K562 (cell line): ENCODE measurements at regions not wholly inside any gene's neighbourhood (a gene's known extent, or its start where the extent isn't known, plus 50 kb on each side); places are given as distances from the start of the nearest gene placed in this dataset.

ENCODE experiments used
- ATAC-seq: fragments of 200-7000 bp; cut with Tn5 transposase; 3 replicates; pipeline ENCODE4 v1.9.1; 2020; ENCODE audit warnings: moderate library complexity
- BruUV-seq: library from RNA; stranded (reverse); fragments of 400-500 nt; replicated peaks from 2 replicates; lab custom pipeline; 2021; lab: Mats Ljungman, UMichigan
- CTCF ChIA-PET: fragments of 300-600 bp; formaldehyde crosslinking; extraction: SDS; loops from one replicate; lab custom pipeline; 2021; ENCODE audit warnings: low intra/inter-chr PET ratio; lab: Yijun Ruan, JAX
- POLR2A ChIA-PET: fragments of 300-600, 350-650 bp; sonication (Branson Sonifier 250); formaldehyde crosslinking; extraction: SDS; loops from one replicate; lab custom pipeline; 2021; ENCODE audit warnings: antibody characterized with exemption, inconsistent platforms; lab: Yijun Ruan, JAX
- DNase-seq, 4 experiments: peaks; one replicate each; pipeline versions ENCODE4 v3.0.0 to v3.0.0-alpha.2; 2011 to 2018; ENCODE audit warnings: low spot score in 3 of 4, mixed read lengths in 3 of 4; ENCODE audit errors: extremely low read depth in 1 of 4
- FAIRE-seq: peaks from 2 replicates; lab custom pipeline; 2011; peaks lifted over from hg19 to GRCh38; lab: Jason Lieb, UNC
- H2AFZ ChIP-seq: 2 replicates; pipeline ENCODE4 v1.6.0; 2011; ENCODE audit warnings: low read depth, low read length, control low read depth, inconsistent platforms
- H3K27ac ChIP-seq: fragments of 200-600 bp; 3 replicates; pipeline ENCODE4 v1.8.0; 2011; ENCODE audit warnings: low read depth, mild to moderate bottlenecking, control low read depth, inconsistent platforms, low read length, moderate library complexity, mixed read lengths; ENCODE audit errors: extremely low read depth
- H3K27me3 ChIP-seq, 2 experiments: fragments of 300-600 bp in 1 of 2; 2 replicates in 1 of 2; 3 replicates in 1 of 2; pipeline versions ENCODE4 v1.6.0 to v1.8.0; 2011; ENCODE audit warnings: inconsistent platforms in 2 of 2, low read length in 2 of 2, mild to moderate bottlenecking in 1 of 2, mixed read lengths in 1 of 2, moderate library complexity in 1 of 2; ENCODE audit not compliant: control insufficient read depth in 2 of 2, insufficient read depth in 2 of 2
- H3K36me3 ChIP-seq: fragments of 300-600 bp; 3 replicates; pipeline ENCODE4 v1.8.0; 2011; ENCODE audit warnings: mild to moderate bottlenecking, low read length, inconsistent platforms; ENCODE audit not compliant: control insufficient read depth, insufficient read depth
- H3K4me1 ChIP-seq, 2 experiments: fragments of 200-600 bp in 1 of 2; replicated peaks in 1 of 2; 2 replicates in 1 of 2; 3 replicates in 1 of 2; pipeline versions ENCODE4 v1.5.1 to v1.8.0; 2011; ENCODE audit warnings: inconsistent platforms in 2 of 2, low read length in 2 of 2, mild to moderate bottlenecking in 1 of 2, mixed read lengths in 1 of 2, moderate library complexity in 1 of 2; ENCODE audit not compliant: control insufficient read depth in 2 of 2, insufficient read depth in 2 of 2
- H3K4me2 ChIP-seq: 2 replicates; pipeline ENCODE4 v1.6.1; 2011; ENCODE audit warnings: low read length, control low read depth, inconsistent platforms, mixed read lengths; ENCODE audit not compliant: insufficient read depth
- H3K4me3 ChIP-seq: fragments of 200-600 bp; sonication (generic), shearing (Covaris generic); 2 replicates; pipeline ENCODE4 v1.5.1; 2016; ENCODE audit warnings: control low read depth, inconsistent platforms
- H3K79me2 ChIP-seq: fragments of 200-600 bp; 3 replicates; pipeline ENCODE4 v1.8.0; 2011; ENCODE audit warnings: low read length, inconsistent platforms; ENCODE audit not compliant: control insufficient read depth, insufficient read depth
- H3K9ac ChIP-seq, 2 experiments: 2 replicates each; pipeline versions ENCODE4 v1.6.0 to v1.6.1; 2011; ENCODE audit warnings: low read depth in 2 of 2, low read length in 2 of 2, control low read depth in 1 of 2, inconsistent platforms in 1 of 2, mild to moderate bottlenecking in 1 of 2, mixed read lengths in 1 of 2; ENCODE audit not compliant: insufficient read depth in 1 of 2
- H3K9me1 ChIP-seq: one replicate; pipeline ENCODE4 v1.6.0; 2011; ENCODE audit warnings: inconsistent platforms, mild to moderate bottlenecking, low read length, moderate library complexity; ENCODE audit not compliant: control insufficient read depth, insufficient read depth
- H3K9me3 ChIP-seq: replicated peaks from 2 replicates; pipeline ENCODE4 v1.5.1; 2011; ENCODE audit warnings: low read depth, low read length, inconsistent platforms; ENCODE audit not compliant: control insufficient read depth, insufficient read depth
- H4K20me1 ChIP-seq: replicated peaks from 2 replicates; pipeline ENCODE4 v1.6.1; 2011; ENCODE audit warnings: low read length, inconsistent platforms, mixed read lengths; ENCODE audit not compliant: control insufficient read depth, insufficient read depth
- POLR2A ChIP-seq: fragments of 450-650 bp; conservative IDR thresholded peaks from 2 replicates; pipeline ENCODE4 v1.6.1; 2016
- PTRF ChIP-seq: fragments of 450-650 bp; IDR thresholded peaks from 2 replicates; pipeline ENCODE4 v1.6.1; 2016; ENCODE audit warnings: mild to moderate bottlenecking, missing genetic modification characterization, missing compliant biosample characterization
- RBM34 ChIP-seq: fragments of 200-400 bp; formaldehyde crosslinking; IDR thresholded peaks from 2 replicates; pipeline ENCODE4 v1.6.1; 2018; ENCODE audit warnings: low read length, borderline replicate concordance; ENCODE audit not compliant: insufficient read depth
- ZNF174 ChIP-seq: fragments of 250-450 bp; sonication (Bioruptor Pico); IDR thresholded peaks from 2 replicates; pipeline ENCODE4 v1.4.0; 2020; ENCODE audit warnings: mild to moderate bottlenecking
- ZNF217 ChIP-seq: sonication (generic); formaldehyde crosslinking; IDR thresholded peaks from 2 replicates; pipeline ENCODE4 v1.8.0; 2022; ENCODE audit warnings: mild to moderate bottlenecking, missing genetic modification reagents
- ZNF785 ChIP-seq: fragments of 250-450 bp; sonication (Bioruptor Pico); IDR thresholded peaks from 2 replicates; pipeline ENCODE4 v1.4.0; 2020; ENCODE audit warnings: mild to moderate bottlenecking
- WGBS: fragments of 100-300 bp; shearing (Covaris generic); methylation state at CpG from one replicate; pipeline ENCODE4 v1.1.6; 2016; ENCODE audit warnings: low coverage, mixed read lengths; ENCODE audit not compliant: insufficient coverage; ENCODE audit errors: missing lambda C conversion rate; 5-methylcytosine and 5-hydroxymethylcytosine counted together
- in situ Hi-C: fragments of 300-500 bp; cut with MboI; formaldehyde crosslinking; loops from 4 replicates; pipeline ENCODE4 v1.15.0; 2018; ENCODE audit warnings: inconsistent platforms, mixed read lengths
- intact Hi-C: fragments of 100-400 bp; cut with micrococcal nuclease; formaldehyde crosslinking; loops from 2 replicates; pipeline ENCODE4 v1.14.2; 2022
- TF ChIP-seq, protein P1 (sequence below): fragments of 450-650 bp; IDR thresholded peaks from 2 replicates; pipeline ENCODE4 v1.6.1; 2016; ENCODE audit warnings: low read depth
- TF ChIP-seq, protein P2 (sequence below): fragments of 450-650 bp; IDR thresholded peaks from 2 replicates; pipeline ENCODE4 v1.6.1; 2016
- TF ChIP-seq, protein P3 (sequence below): fragments of 250-450 bp; sonication (Bioruptor Pico); IDR thresholded peaks from 2 replicates; pipeline ENCODE4 v1.5.0; 2021; ENCODE audit warnings: mild to moderate bottlenecking, moderate library complexity

GRCh38 chr2:188784269-188784762 is 189.9 kb upstream of the COL3A1 start (continued):
- TF ChIP-seq, protein P1, sequence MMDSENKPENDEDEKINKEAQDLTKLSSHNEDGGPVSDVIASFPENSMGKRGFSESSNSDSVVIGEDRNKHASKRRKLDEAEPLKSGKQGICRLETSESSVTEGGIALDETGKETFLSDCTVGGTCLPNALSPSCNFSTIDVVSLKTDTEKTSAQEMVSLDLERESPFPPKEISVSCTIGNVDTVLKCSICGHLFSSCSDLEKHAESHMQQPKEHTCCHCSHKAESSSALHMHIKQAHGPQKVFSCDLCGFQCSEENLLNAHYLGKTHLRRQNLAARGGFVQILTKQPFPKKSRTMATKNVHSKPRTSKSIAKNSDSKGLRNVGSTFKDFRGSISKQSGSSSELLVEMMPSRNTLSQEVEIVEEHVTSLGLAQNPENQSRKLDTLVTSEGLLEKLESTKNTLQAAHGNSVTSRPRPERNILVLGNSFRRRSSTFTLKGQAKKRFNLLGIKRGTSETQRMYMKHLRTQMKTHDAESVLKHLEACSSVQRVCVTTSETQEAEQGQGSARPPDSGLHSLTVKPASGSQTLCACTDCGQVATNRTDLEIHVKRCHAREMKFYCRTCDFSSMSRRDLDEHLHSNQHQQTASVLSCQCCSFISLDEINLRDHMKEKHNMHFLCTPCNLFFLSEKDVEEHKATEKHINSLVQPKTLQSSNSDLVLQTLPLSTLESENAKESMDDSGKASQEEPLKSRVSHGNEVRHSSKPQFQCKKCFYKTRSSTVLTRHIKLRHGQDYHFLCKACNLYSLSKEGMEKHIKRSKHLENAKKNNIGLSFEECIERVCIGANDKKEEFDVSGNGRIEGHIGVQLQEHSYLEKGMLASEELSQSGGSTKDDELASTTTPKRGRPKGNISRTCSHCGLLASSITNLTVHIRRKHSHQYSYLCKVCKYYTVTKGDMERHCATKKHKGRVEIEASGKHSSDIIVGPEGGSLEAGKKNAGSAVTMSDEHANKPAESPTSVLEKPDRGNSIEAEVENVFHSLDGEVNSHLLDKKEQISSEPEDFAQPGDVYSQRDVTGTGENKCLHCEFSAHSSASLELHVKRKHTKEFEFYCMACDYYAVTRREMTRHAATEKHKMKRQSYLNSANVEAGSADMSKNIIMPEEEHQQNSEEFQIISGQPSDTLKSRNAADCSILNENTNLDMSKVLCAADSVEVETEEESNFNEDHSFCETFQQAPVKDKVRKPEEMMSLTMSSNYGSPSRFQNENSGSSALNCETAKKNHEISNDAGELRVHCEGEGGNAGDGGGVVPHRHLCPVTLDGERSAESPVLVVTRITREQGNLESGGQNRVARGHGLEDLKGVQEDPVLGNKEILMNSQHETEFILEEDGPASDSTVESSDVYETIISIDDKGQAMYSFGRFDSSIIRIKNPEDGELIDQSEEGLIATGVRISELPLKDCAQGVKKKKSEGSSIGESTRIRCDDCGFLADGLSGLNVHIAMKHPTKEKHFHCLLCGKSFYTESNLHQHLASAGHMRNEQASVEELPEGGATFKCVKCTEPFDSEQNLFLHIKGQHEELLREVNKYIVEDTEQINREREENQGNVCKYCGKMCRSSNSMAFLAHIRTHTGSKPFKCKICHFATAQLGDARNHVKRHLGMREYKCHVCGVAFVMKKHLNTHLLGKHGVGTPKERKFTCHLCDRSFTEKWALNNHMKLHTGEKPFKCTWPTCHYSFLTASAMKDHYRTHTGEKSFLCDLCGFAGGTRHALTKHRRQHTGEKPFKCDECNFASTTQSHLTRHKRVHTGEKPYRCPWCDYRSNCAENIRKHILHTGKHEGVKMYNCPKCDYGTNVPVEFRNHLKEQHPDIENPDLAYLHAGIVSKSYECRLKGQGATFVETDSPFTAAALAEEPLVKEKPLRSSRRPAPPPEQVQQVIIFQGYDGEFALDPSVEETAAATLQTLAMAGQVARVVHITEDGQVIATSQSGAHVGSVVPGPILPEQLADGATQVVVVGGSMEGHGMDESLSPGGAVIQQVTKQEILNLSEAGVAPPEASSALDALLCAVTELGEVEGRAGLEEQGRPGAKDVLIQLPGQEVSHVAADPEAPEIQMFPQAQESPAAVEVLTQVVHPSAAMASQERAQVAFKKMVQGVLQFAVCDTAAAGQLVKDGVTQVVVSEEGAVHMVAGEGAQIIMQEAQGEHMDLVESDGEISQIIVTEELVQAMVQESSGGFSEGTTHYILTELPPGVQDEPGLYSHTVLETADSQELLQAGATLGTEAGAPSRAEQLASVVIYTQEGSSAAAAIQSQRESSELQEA = no peak
- TF ChIP-seq, all 486 proteins: peak for 0

- POLR2A ChIA-PET = no interaction called here
- H3K9ac ChIP-seq = no peak overlapping the region
- H3K36me3 ChIP-seq = no peaks in the 10 kb centered on the region
- no peak overlapping the region for H3K27ac ChIP-seq
- H2AFZ ChIP-seq = no peak overlapping the region
- ATAC-seq = no peak
- WGBS = 5% methylated on average over 2 of the region's 2 CpGs
- intact Hi-C loops (no loop called here), in situ Hi-C loops (no loop called here)
- no peaks in the 10 kb centered on the region for H3K79me2 ChIP-seq
- no peaks in the 10 kb centered on the region for H3K27me3 ChIP-seq
- H4K20me1 ChIP-seq = no peaks in the 10 kb centered on the region
- no peak for FAIRE-seq
- H3K4me1 ChIP-seq = no peaks in the 10 kb centered on the region
- H3K4me2 ChIP-seq = no peak overlapping the region
- H3K4me3 ChIP-seq = no peak overlapping the region
- no peak for DNase-seq
- no peaks in the 10 kb centered on the region for H3K9me1 ChIP-seq
- no peaks in the 10 kb centered on the region for H3K9me3 ChIP-seq
- no TSS peak for BruUV-seq
- CTCF ChIA-PET = no interaction called here
- TF ChIP-seq ZNF217 (CRISPR knock-in tag) (no peak), ZNF174 (CRISPR knock-in tag) (no peak), PTRF (no peak), POLR2A (no peak), RBM34 (no peak), ZNF785 (CRISPR knock-in tag) (no peak)
- TF ChIP-seq, protein P2, sequence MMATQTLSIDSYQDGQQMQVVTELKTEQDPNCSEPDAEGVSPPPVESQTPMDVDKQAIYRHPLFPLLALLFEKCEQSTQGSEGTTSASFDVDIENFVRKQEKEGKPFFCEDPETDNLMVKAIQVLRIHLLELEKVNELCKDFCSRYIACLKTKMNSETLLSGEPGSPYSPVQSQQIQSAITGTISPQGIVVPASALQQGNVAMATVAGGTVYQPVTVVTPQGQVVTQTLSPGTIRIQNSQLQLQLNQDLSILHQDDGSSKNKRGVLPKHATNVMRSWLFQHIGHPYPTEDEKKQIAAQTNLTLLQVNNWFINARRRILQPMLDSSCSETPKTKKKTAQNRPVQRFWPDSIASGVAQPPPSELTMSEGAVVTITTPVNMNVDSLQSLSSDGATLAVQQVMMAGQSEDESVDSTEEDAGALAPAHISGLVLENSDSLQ = no peak
- TF ChIP-seq, protein P3, sequence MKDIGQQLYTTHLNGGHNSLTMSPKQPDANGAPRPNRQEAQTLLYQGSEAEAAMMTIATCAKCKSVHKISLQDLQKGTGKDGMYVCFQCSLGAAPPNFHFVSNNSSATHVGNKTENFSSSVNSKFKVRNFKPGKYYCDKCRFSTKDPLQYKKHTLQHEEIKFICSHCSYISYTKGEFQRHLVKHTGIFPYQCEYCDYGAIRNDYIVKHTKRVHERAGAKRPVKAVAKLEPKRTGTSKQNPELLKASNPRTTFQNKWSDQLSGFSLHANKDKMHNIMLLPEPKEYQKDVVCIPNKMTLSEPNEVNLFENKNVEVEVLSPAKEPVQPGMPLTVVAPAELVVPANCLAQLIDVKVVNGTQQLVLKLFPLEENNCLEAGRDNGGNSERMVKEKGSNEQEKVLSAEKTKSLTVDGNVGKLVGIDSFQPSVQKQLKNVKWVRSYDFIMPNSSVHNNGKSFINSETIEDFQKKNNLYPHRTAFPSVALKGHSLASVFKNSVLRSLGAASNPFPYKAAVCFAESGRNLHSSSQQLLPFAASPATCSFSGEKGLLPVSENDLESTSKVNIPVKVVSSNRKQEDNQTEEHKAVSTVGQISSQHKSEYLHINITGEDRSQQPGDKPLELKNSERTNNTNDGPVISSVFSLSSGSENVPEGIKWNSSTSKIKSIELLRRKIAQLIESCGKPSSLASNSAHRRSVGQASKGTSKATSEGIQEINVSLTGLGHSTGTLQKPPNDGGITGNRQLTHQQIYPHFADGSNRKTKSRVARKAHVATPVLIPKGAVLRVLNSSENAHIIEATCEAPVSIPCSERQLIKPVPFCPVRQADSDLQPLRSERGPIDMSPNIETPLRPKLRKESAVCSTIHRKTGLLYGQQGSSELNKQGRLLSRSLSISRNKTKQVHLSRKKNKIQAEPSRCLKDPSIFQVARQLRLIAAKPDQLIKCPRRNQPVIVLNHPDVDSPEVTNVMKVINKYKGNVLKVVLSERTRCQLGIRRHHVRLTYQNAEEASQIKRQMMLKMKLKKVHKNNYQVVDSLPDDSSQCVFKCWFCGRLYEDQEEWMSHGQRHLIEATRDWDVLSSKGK (CRISPR knock-in tag) = no peak
Measured at GRCh38 chr2:188785061-188785460, 189.1 kb upstream of the COL3A1 start.
